ENCODE measurements at regions not wholly inside any gene's neighbourhood (a gene's known extent, or its start where the extent isn't known, plus 50 kb on each side); places are given as distances from the start of the nearest gene placed in this dataset.
"Not testable (repeated sequence)": the region's sequence is repeated elsewhere in the genome, so short reads cannot be mapped to it uniquely, and the experiment has no call there.

- DNase-seq (ENCODE audit: low spot score): peak; percentile 85
These were observed 134.2 kb downstream of the USP22 start for GRCh38 chr17:20908313-20909267.

GRCh38 chr17:20914658-20915057 is 128.2 kb downstream of the USP22 start:
- no peak for DNase-seq (ENCODE audit: low spot score)

GRCh38 chr17:20916383-20916782 is 126.4 kb downstream of the USP22 start:
- DNase-seq (ENCODE audit: low spot score): no peak

DNA sequence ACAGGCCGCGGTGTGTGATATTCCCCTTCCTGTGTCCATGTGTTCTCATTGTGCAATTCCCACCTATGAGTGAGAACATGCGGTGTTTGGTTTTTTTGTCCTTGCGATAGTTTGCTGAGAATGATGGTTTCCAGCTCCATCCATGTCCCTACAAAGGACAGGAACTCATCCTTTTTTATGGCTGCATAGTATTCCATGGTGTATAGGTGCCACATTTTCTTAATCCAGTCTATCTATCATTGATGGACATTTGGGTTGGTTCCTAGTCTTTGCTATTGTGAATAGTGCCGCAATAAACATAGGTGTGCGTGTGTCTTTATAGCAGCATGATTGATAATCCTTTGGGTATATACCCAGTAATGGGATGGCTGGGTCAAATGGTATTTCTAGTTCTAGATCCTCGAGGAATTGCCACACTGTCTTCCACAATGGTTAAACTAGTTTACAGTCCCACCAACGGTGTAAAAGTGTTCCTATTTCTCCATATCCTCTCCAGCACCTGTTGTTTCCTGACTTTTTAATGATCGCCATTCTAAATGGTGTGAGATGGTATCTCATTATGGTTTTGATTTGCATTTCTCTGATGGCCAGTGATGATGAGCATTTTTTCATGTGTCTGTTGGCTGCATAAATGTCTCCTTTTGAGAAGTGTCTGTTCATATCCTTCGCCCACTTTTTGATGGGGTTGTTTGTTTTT is 125.1 kb downstream of the USP22 start:
- not testable (repeated sequence) for DNase-seq (ENCODE audit: low spot score)

DNA sequence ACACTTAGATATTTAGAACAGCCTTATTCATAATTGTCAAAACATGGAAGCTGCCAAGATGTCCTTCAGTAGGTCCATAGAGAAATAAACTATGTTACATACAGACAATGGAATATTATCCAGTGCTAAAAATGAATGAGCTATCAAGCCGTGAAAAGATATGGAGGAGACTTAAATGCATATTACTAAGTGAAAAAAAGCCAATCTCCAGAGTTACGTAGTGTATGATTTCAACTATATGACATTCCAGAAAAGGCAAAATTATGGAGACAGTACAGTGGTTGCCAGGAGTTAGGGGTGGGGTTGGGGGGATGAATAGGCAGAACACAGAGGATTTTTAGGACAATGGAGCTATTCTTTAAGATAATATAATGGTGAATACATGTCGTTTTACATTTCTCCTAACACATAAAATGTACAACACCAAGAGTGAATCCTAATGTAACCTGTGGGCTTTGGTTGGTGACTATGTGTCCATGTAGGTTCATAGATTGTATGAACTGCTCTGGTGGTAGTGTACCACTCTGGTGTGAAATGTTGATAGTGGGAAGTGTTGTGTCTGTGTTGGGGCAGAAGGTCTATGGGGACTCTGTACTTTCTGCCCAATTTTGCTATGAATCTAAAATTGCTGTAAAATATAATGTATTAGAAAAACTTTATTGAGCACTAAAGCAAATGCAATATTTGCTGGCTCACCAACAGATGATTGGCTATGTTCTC is 122.6 kb downstream of the USP22 start:
- DNase-seq (ENCODE audit: low spot score): no peak

GRCh38 chr17:20920815-20921199 is 122.0 kb downstream of the USP22 start:
- DNase-seq (ENCODE audit: low spot score): peak; percentile 48

GRCh38 chr17:20922128-20922670 is 120.6 kb downstream of the USP22 start:
- DNase-seq (ENCODE audit: low spot score): peak; percentile 44

DNA sequence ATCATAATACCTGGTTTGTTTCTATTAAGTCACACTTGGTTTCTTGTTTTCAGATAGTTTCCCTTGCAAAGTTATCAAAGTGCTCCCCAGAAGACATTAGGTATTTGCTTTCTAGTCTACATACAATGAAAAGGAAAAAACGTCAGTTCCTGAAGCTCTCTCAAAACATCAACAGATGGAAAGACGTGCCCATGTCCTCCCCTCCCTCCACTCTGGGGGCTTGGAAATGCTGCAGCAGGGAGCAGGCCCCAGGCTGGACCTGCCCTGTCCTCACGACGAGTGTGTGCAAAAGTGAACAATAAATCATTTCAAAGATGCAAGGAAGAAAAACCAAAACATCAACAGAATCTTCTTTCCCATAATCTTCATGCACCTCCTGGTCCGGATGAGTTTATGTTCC is 118.5 kb downstream of the USP22 start:
- DNase-seq (ENCODE audit: low spot score): no peak

DNA sequence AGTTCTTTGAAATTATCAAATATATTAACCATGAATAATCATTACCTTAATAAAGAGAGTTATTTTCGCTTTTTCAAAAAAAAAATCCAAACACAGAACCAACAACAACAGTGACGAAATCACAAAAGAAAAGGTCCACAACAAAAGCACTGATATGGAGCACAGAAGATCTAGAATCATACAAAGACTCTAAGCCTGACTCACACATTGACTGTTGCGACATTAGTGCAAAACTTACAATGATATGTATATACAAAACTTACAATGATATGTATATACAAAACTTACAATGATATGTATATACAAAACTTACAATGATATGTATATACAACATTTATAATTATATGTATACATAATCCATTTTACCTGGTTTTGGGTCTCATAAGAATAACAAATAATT is 117.7 kb downstream of the USP22 start:
- no peak for DNase-seq (ENCODE audit: low spot score)

DNA sequence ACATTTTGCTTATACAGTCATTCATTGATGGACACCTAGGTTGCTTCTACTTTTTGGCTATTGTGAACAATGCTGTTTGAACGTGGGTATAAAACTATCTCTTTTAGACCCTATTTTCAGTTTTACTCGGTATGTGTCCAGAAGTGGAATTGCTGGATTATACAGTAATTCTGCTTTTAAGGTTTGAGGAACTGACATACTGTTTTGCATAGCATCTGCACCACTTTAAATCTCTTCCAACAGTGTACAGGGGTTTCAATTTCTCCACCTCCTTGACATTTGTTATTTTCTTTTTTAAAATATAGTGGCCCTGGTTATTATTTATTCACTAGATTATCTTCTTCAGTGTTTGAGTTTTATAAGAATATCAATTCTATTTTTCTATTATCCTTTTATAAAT is 116.9 kb downstream of the USP22 start:
- DNase-seq (ENCODE audit: low spot score): no peak

GRCh38 chr17:20926532-20926931 is 116.3 kb downstream of the USP22 start:
- DNase-seq (ENCODE audit: low spot score): no peak

- no peak for DNase-seq (ENCODE audit: low spot score)
These were observed 115.4 kb downstream of the USP22 start for GRCh38 chr17:20927308-20927977.

GRCh38 chr17:20929334-20929733 is 113.5 kb downstream of the USP22 start:
- no peak for DNase-seq (ENCODE audit: low spot score)

DNA sequence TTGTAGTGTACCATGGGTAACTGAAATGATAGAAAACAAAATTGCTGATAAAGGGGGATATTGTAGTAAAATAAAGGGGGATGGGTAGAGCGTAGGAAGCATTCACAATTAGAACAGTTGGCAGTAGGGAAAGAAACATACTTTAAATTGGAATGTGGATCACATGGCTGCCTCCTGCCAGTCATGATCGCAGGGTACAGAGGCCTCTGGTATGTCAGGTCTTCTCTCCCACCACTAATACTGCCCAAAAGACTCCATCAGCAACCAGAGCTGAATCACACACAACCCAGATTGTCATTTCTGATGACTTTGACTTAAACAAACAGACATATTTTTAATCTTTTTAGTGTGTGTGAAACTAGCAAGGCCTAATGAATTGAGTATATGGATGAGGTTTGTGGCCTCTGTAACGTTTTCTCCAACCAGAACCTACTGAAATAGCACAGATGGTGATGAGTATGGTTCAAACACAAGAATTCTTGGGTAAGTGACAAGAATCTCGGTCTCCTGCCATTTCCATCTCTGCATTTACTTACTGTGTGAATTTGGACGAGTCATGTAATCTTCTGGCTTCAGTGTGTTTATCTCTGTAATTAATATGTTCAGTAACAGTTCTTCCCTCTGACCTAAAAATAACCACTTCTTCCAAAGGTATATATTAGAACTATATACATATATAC is 112.6 kb downstream of the USP22 start:
- DNase-seq (ENCODE audit: low spot score): no peak

GRCh38 chr17:20933040-20933439 is 109.8 kb downstream of the USP22 start:
- not testable (repeated sequence) for DNase-seq (ENCODE audit: low spot score)

DNA sequence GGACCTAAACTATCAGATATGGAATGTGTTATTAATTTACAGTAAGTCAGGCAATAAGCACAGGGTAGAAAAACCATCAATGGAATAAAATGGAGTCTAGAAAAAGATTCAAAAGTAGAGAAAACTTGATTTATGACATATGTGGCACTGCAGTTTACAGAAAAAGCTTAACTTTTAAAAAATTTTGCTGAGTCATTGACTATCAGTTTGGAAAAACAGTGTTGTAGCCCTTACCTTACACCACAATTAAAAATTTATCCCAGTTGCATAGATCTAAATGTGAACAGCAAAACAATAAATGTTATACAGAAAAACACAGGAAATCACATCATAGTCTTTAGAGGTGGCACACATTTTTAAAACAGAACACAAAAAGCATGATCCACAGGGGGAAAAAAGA is 108.5 kb downstream of the USP22 start:
- no peak for DNase-seq (ENCODE audit: low spot score)

GRCh38 chr17:20935740-20936139 is 107.1 kb downstream of the USP22 start:
- DNase-seq (ENCODE audit: low spot score): peak; percentile 54

DNA sequence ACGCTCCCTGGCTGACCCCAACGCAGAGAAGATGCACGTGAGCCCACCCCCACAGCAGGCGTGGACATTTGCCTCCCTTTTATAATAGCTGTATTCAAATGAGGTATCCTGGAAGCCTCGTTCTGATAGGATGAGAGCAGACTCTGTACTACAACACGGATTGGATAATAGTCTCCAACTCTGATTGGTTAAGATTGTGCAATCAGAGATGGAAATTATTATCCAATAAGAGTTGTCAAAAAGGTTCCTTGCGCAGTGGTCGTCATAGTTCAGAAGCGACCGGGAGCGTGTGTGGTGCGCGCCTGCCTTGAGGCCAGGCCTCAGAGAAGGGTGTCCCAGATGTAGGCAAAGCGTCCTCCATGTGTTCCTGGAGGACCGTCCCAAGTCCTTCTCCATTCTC is 104.6 kb downstream of the USP22 start:
- no peak for DNase-seq (ENCODE audit: low spot score)

GRCh38 chr17:20938988-20939615 is 103.7 kb downstream of the USP22 start:
- DNase-seq (ENCODE audit: low spot score): no peak

GRCh38 chr17:20941872-20942271 is 100.9 kb downstream of the USP22 start:
- no peak for DNase-seq (ENCODE audit: low spot score)

Data from kidney tubule cell (primary cell).